ENCODE measurements at regions not wholly inside any gene's neighbourhood (a gene's known extent, or its start where the extent isn't known, plus 50 kb on each side); places are given as distances from the start of the nearest gene placed in this dataset.

DNA sequence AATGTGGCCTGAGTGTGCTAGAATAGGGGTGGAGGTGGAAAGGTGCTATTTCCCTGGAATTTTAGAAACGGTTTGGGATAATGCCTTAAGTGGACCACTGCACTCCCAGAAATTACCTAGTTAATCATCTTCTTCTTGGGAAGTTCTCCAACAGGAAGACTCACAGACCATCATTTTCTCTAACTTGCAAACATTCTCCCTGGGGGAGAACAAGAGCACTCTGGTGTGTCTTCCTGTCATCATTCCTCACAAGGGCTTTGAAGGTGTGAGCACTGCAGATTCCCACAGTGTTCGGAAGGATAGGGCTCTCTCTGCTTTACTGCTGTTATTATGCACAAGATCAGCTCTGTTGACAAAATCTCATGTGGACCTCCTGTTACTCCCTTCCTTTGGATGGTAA, 54.9 kb upstream of the TSPAN2 start:
- TF ChIP-seq, protein P1, sequence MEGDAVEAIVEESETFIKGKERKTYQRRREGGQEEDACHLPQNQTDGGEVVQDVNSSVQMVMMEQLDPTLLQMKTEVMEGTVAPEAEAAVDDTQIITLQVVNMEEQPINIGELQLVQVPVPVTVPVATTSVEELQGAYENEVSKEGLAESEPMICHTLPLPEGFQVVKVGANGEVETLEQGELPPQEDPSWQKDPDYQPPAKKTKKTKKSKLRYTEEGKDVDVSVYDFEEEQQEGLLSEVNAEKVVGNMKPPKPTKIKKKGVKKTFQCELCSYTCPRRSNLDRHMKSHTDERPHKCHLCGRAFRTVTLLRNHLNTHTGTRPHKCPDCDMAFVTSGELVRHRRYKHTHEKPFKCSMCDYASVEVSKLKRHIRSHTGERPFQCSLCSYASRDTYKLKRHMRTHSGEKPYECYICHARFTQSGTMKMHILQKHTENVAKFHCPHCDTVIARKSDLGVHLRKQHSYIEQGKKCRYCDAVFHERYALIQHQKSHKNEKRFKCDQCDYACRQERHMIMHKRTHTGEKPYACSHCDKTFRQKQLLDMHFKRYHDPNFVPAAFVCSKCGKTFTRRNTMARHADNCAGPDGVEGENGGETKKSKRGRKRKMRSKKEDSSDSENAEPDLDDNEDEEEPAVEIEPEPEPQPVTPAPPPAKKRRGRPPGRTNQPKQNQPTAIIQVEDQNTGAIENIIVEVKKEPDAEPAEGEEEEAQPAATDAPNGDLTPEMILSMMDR (IDR thresholded peaks at IDR 0.05 in 2 of 3, conservative IDR thresholded peaks at IDR 0.05 in 1 of 3; ENCODE audit: control insufficient read depth in 2 of 3, extremely low read depth in 1 of 3, insufficient read depth in 1 of 3, low read depth in 3 of 3, low read length in 3 of 3), result no peak
- TF ChIP-seq NFYB (IDR thresholded peaks at IDR 0.05; ENCODE audit: insufficient read depth, low read depth, low read length), result no peak
- no peak for TF ChIP-seq EED (IDR thresholded peaks at IDR 0.05; ENCODE audit: low read depth)

Measured in GM12878 (cell line).